PFSK-1 (cell line): ENCODE measurements at regions not wholly inside any gene's neighbourhood (a gene's known extent, or its start where the extent isn't known, plus 50 kb on each side); places are given as distances from the start of the nearest gene placed in this dataset.

Experiments used
- FOXP2 ChIP-seq: optimal IDR thresholded peaks from 2 replicates; pipeline ENCODE3; 2011; ENCODE audit warnings: borderline replicate concordance, control low read depth, inconsistent platforms; ENCODE audit not compliant: insufficient read depth; ENCODE audit errors: extremely low read length, extremely low read depth
- POLR2AphosphoS5 ChIP-seq: IDR thresholded peaks from 2 replicates; pipeline ENCODE4 v1.6.1; 2012; ENCODE audit warnings: low read depth, mild to moderate bottlenecking, control low read depth, low read length, moderate library complexity
- SIN3A ChIP-seq: IDR thresholded peaks from 2 replicates; pipeline ENCODE4 v1.6.1; 2012; ENCODE audit warnings: mild to moderate bottlenecking, low read length, moderate library complexity, borderline replicate concordance; ENCODE audit not compliant: insufficient read depth
- TAF1 ChIP-seq: IDR thresholded peaks from 2 replicates; pipeline ENCODE4 v1.6.1; 2012; ENCODE audit warnings: low read length, control low read depth, borderline replicate concordance; ENCODE audit not compliant: insufficient read depth
- TF ChIP-seq, protein P1 (sequence below), 2 experiments: IDR thresholded peaks; 2 replicates each; pipeline versions ENCODE4 v1.6.1 to v1.8.0; 2011 to 2012; ENCODE audit warnings: low read depth in 2 of 2, low read length in 2 of 2, control low read depth in 1 of 2, inconsistent platforms in 1 of 2, mild to moderate bottlenecking in 1 of 2, moderate library complexity in 1 of 2; ENCODE audit not compliant: insufficient read depth in 1 of 2

DNA sequence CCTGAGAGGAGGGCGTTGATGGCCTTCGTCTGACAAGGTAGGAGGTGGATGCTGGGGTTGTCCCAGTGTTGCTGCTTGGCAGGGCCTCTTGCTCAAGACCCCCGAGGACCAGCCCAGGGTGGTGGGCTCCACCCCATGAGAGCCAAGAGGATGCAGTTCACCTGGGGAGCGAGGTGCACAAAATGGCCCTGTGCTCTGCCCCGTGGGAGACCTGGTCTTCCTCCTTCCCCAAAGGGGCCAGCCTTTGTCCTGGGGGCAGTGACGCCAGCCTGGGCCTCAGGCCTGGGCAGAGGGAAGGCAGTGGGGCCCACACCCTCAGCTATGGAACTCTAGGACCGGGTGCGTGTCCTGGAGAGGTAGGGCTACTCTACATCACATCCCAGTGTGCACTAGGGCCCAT lies 1233.3 kb downstream of the TBC1D22A start:
- TF ChIP-seq, protein P1, sequence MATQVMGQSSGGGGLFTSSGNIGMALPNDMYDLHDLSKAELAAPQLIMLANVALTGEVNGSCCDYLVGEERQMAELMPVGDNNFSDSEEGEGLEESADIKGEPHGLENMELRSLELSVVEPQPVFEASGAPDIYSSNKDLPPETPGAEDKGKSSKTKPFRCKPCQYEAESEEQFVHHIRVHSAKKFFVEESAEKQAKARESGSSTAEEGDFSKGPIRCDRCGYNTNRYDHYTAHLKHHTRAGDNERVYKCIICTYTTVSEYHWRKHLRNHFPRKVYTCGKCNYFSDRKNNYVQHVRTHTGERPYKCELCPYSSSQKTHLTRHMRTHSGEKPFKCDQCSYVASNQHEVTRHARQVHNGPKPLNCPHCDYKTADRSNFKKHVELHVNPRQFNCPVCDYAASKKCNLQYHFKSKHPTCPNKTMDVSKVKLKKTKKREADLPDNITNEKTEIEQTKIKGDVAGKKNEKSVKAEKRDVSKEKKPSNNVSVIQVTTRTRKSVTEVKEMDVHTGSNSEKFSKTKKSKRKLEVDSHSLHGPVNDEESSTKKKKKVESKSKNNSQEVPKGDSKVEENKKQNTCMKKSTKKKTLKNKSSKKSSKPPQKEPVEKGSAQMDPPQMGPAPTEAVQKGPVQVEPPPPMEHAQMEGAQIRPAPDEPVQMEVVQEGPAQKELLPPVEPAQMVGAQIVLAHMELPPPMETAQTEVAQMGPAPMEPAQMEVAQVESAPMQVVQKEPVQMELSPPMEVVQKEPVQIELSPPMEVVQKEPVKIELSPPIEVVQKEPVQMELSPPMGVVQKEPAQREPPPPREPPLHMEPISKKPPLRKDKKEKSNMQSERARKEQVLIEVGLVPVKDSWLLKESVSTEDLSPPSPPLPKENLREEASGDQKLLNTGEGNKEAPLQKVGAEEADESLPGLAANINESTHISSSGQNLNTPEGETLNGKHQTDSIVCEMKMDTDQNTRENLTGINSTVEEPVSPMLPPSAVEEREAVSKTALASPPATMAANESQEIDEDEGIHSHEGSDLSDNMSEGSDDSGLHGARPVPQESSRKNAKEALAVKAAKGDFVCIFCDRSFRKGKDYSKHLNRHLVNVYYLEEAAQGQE (IDR thresholded peaks at IDR 0.05; ENCODE audit: insufficient read depth in 1 of 2, low read depth in 2 of 2, low read length in 2 of 2) = no peak
- no peak for TF ChIP-seq POLR2AphosphoS5
- TF ChIP-seq TAF1 = no peak
- no peak for TF ChIP-seq SIN3A
- TF ChIP-seq FOXP2 = no peak

GRCh38 chr22:47995264-47995627 lies 1232.8 kb downstream of the TBC1D22A start:
- TF ChIP-seq, protein P1 (IDR thresholded peaks at IDR 0.05; ENCODE audit: insufficient read depth in 1 of 2, low read depth in 2 of 2, low read length in 2 of 2) = no peak
- TF ChIP-seq FOXP2 (no peak), POLR2AphosphoS5 (no peak), SIN3A (no peak), TAF1 (no peak)

GRCh38 chr22:47994601-47995263 lies 1232.3 kb downstream of the TBC1D22A start:
- no peak for TF ChIP-seq POLR2AphosphoS5
- no peak for TF ChIP-seq TAF1
- TF ChIP-seq FOXP2 = no peak
- TF ChIP-seq SIN3A = no peak
- TF ChIP-seq, protein P1 (IDR thresholded peaks at IDR 0.05; ENCODE audit: insufficient read depth in 1 of 2, low read depth in 2 of 2, low read length in 2 of 2) = no peak

GRCh38 chr22:47994045-47994444 lies 1231.6 kb downstream of the TBC1D22A start:
- no peak for TF ChIP-seq SIN3A
- TF ChIP-seq, protein P1 (IDR thresholded peaks at IDR 0.05; ENCODE audit: insufficient read depth in 1 of 2, low read depth in 2 of 2, low read length in 2 of 2) = no peak

GRCh38 chr22:47990481-47990880 lies 1228.0 kb downstream of the TBC1D22A start:
- TF ChIP-seq FOXP2 (no peak), TAF1 (no peak), SIN3A (no peak), POLR2AphosphoS5 (no peak)
- TF ChIP-seq, protein P1 (IDR thresholded peaks at IDR 0.05; ENCODE audit: insufficient read depth in 1 of 2, low read depth in 2 of 2, low read length in 2 of 2) = no peak
